ENCODE measurements at regions not wholly inside any gene's neighbourhood (a gene's known extent, or its start where the extent isn't known, plus 50 kb on each side); places are given as distances from the start of the nearest gene placed in this dataset.
"Not testable (repeated sequence)": the region's sequence is repeated elsewhere in the genome, so short reads cannot be mapped to it uniquely, and the experiment has no call there.

DNA sequence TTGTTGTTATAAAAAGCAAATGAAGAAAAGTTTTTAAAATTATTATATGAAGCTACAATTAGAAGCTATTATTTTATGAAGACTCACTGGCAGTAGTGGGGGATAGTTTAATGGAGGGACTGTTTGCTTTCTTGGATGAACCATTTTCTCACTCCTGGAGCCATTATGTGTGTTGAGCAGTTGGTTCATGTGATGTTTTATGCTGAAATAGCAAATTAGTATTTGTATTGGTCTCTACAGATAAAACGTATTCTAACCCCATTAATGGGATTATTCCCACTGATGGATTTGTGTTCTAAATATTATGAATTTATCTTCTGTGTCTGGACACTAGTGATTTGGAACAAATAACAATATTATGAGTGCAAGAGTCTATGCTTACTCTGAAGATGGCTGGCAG lies 507.5 kb upstream of the FSHR start:
- DNase-seq = no peak

DNA sequence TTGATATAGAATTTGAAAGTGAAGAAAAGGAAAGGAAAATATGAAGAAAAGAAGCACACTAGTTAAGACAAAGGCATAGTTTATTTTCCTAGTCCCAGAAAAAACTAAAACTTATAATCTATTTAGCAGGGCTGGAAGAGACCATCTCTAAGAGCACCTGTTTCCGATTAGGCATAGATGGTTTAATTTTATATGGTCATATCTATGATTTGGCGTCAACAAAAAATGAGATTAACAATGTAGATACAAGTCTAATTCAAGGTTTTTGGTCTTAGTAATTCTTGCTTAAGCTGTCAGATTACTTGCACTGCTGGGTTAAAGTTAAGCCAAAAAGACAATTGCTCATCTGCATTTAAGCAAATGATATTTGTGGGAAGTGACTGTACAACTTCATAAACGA lies 502.5 kb upstream of the FSHR start:
- no peak for DNase-seq

DNA sequence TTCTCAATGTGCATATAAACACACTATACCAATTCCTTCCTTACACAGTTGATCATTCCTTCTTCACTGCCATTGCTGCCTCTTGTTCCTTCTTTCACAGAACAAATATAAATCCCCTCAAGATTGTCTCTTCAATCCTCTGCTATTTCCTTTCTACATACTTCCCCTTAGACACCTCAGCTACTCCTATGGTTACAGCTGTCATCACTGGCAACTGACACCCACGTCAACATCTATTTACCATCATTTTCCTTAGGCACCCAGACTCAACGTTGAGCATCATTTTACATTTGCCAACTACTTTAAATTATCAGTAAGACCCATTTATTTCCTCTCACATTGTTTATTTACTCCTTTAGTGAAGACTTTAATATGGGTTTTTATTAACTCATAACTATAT lies 488.8 kb upstream of the FSHR start:
- no peak for DNase-seq

DNA sequence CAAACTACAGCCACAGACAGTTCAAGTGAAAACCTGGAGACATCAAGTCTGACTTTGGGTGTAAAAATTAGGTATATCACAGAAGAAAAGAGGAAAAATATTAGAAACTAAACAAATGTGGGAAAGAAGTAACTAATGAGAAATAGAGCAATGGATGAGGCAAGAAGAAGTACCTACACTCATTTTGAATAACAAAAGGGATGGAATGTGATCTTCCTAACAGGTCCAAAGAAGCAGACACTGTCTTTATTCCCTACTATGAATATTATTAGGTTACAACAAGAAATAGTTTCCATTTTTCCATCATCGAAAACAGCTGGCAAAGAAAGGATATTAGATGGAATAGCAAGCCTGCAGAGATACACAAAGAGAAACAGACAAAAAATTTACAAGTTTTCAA lies 486.3 kb upstream of the FSHR start:
- DNase-seq = no peak

DNA sequence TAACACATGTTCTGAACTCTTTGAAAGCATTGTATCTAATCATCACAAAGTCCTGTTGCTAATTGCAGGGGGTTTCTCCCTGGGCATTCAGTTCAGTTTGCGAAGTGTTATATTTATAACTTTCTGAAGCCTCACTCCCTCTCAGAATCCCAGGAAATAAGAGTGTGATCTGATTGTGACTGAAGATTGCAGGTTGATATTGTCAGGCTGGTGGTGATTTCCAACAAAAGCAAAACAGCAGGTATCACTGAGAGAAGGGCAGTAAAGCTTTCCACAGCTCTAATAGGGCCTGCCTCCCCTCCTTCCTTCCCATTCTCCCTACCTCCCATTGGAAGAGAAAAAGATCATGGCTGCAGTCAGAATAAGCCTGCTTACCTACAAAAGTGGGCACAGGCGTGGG lies 466.7 kb upstream of the FSHR start:
- DNase-seq = no peak

DNA sequence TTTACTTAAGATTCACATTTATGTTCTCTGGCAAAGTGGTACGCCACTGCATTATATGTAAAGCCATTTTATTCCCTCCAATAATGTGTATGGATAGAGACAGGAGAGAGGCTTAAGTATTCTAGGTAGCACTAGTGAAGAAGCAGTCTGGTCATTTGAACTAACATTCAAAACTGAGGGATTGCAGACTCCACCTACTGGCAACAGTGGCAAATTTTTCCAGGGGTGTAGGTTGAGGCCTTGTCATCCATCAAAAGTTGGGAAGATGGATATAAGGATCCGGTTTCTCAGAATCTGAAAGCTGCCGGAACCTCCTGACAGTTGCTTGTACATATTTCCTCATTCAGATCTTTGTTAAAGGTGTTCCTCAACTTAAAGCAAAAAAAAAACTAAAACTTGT lies 465.5 kb upstream of the FSHR start:
- no peak for DNase-seq

DNA sequence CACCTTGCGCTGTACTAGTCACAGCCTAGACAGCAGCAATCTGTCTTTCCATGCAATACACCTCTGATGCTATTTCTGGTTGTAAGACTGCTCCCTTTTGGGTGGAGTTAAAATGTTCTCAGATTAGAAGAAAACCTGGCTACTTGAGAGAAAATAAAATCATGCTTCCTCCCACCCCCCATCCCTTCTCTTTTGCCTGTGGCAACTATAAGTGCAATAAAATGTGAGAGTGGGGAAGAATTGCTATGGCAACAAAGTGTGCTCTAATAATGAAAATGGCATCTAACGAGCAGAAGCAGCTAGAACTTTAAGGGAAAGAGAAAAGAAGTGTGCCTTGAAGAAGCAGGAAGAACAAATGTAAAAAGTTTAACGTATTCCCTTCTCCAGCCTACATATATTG lies 464.2 kb upstream of the FSHR start:
- DNase-seq = no peak

DNA sequence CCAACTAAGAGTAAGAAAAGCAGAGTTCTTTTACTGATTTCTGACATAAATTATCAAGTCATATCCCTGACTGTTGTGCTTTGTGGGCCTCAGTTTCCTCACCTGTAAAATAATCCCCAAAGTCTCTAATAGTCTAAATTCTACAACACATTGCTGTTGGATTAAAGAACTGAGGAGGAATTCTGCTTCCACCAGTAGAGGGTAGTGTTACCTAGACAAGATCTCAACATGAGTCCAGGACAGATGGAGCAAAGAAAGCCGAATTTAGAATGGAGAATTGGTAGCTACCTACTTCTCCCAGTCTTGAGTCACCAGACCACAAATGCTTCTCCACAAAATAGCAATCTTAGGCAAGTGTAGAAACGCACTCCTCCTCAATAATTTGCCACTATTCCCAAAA lies 462.5 kb upstream of the FSHR start:
- DNase-seq = peak; percentile 41

DNA sequence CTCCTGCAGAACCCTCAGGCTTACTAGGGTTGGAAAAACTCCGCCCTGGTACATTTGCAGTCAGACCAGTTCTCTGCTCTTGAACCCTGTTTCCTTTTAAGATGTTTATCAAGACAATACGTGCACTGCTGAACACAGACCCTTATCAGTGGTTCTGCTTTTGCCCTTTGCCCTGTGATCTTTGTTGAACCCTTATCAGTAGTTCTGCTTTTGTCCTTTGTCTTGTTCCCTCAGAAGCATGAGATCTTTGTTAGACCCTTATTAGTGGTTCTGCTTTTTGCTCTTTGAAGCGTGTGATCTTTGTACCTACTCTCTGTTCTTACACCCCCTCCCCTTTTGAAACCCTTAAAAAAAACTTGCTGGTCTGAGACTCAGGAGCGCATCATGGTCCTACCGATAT lies 457.5 kb upstream of the FSHR start:
- not testable (repeated sequence) for DNase-seq

DNA sequence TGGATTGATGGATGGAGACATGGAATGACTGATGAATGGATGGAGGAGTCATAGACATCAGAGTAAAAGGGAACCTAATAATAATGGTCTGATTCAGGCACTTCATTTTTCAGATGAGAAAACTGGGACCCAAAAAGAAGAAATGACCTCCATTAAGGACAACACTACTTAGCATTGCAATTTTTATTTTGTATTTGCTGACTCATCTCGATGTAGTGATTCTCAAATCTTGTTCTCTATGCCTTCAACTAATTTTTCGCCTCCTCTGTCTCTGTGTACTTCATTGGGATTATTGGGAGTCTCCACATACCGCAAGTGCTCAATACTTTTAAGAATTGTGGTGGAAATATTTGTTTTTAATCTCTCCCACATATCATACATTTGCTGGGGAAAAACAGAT lies 446.2 kb upstream of the FSHR start:
- no peak for DNase-seq

DNA sequence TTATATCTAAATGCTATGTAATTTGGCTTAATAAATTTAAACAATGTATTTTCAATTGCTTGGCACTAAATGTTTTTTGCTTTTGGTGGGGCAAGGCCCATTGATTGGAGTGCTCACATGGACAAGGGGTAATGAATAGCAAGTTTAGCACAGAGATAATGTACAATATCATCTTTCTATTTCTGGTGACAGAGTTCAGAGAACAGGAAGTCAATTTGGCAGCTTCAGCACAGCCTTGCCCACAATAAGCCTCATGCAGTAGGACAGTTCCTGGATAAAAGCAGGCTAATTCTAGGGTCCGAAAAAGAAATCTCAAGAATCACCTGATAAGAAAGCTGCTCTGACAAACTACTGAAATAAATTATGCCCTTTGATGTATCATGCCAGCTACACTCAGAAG lies 443.9 kb upstream of the FSHR start:
- no peak for DNase-seq

DNA sequence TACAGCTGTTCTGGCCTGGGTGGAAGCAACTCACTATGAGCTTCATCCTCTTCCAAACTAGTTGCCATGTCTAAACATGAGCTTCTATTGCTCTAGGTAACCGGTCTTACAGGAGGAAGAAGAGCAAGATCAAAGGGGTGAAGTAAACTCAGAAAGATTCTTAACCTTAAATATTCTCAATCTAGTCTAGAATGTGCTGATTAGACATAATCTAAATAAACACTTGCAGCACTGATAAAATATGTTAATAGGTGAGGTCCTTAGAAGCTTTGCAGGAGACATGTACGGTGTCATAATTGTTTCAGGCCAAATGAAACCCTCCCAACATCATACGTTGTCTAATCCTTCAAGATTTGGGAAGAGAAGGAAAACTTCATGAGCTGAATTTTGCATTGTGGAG lies 431.6 kb upstream of the FSHR start:
- no peak for DNase-seq

DNA sequence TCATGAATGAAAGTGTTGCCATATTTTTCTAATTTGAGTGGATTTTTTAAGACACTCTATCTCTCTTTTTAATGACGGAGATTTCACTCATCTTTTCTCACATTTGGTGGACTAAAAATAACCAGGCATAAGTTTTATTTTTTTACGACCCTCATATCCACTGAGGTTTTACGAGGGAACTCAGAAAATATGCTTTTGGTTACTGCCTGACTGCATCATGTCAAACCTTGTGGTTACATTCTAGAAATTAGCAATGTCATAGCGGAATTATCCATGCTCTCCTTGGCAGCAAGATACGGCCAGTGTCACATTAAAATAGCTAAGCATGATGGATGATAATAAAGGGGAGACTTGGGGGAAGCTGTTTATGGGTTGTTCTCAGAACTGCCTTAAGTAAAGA lies 428.6 kb upstream of the FSHR start:
- no peak for DNase-seq

DNA sequence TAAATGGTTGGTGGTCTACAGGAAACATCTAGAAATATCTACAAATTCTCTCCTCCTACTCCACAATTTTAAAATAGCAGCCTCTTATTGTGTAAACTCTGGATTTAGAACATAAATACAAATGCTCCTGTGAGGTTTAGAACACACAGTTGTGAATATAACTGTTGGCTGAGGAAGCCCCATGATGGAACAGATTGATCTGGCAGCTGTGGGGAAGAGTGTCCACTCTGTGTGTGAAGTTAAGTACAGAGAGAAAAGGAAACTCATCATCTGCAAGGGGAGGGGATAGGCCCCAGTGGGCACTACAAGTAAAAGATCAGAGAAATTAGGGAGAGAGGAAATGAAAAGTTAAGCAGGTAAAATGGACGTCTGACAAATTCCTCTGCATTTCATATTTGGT lies 422.7 kb upstream of the FSHR start:
- DNase-seq = no peak

DNA sequence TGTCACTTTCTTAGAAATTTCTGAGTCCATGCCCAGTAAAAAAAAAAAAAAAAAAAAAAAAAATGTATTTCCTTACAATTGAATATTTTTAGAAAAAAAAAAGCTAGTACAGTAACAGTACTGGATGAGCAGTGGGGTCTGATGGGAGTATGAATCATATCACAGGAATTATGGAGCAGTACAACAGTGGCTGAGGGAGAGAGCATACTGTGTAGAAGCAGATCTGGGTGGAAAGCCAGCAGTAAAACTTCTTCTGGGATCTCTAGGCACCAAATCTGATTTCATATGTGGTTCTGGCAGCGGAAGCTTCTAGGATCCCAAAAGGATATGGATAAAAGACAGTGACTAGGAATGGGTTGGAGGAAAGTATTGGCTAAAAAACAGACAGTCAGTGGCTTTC lies 414.9 kb upstream of the FSHR start:
- no peak for DNase-seq

DNA sequence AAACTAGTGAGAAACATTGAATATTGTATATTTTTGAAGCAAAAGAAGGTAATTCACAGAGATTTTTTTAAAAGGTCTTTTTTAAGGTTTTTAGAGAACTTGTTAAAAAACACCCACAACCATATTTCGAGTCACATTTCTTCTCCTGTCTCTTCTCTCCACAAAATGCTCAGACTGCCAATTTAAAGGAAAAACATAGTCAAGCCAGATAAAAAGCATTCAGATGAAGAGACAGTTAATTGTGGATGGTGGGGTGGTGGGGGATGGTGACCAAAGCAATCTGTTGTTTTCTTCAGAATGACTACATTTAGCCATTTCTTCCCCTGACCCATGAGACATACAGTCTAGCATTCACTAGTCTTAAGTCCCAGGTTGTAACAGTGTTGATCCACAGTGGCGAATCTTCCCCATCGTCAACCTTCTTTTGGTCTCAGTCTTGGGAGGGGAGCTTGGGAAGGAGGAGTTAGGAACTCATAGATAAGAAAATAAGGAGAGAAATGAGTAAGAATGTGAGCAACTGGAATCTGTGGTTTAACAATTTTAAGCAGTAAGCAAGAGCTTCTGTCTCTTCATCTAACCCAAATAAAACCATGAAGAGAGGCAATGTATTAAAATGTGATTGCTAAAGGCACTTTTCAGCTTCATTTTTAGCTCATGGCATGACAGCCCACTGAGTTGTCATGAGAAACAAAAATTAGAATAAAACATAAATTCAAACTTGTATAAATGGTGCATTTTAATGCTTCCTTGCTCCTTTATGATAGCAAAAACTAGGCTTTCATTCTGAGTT lies 413.7 kb upstream of the FSHR start:
- no peak for DNase-seq

DNA sequence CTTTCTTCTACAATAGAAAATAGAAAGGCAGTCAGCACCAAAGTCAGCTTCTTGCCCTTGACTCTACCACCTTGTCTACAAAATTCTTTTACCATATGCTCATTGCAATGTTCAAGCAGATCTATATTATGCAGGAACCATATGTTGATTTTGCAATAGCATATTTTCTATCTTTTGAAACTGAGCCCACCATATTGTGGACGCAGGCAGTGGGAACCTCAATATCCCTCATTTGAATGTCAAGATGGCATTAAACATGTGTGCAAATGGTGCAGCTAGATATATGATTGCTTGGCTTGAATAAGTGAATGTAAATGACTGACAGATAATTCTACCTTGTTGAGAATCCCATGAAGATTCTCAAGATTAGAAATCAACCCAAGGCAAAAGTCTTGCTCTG lies 412.7 kb upstream of the FSHR start:
- no peak for DNase-seq

DNA sequence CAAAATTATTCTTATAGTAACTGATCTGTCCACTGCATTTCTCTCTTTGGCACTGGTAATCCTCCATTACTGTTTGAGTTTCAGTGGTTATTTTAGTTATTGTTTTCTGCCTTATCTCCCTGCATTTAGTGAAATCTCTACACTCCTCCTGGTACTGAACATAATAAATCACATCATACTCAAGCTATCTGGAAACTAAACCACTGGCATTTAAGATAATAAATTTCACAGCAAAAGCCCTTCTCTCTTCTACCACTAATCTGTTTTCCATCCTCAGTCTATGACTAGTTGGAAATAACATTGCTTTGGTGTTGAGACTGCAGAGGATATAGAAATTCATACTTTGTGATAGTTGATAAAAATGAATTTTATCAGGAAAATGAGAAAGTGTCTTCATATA lies 399.3 kb upstream of the FSHR start:
- no peak for DNase-seq

DNA sequence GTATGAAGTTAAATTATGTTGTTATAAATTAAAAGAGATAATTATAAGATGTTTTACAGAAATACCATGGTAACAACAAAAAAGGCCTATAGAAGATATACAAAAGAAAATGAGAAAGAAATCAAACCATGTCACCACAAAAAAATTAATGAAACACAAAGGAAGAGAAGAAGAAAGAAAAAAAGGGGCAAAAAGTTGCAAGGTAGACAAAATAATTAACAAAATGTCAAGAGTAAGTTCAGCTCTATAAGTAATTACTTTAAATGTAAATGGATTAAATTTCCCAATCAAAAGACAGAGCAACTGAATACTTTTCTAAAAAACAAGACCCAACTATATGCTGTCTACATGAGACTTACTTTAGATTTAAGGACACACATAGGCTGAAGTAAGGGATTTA lies 378.4 kb upstream of the FSHR start:
- no peak for DNase-seq

DNA sequence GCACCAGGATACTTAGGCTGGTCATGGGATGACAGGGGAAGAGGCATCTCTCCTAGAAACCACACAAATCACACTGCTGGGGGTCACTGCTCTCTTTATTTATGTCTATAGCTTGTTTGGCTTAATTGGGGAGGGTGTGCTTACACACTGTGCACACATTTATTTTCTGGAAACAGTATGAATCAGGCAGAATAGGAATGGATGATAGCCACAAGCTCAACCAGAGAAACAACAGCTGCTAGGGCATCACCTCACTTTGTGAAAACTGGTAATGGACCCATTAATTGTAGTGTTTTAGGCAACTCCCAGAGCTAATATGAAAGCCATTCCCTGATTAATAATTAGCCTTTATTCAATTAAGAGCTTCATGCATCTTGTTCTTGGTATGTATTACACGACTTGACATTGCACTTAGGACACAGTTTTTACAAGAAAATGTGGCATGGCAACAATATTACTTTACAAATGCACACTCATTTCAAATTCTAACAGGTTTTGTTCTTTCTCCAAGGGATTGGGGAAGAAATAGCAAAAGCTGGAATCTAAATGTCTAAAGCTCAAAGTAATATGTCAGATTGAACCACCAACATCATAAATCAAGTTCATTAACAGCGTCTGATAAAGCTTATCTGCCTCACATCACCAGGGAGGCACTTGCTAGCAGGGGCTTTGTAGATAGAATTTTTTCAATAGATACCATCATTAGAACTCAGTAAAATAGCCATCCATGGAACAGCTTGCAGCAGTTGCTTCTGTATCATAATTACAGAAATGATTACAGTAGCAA lies 361.9 kb upstream of the FSHR start:
- peak; percentile 45 for DNase-seq

DNA sequence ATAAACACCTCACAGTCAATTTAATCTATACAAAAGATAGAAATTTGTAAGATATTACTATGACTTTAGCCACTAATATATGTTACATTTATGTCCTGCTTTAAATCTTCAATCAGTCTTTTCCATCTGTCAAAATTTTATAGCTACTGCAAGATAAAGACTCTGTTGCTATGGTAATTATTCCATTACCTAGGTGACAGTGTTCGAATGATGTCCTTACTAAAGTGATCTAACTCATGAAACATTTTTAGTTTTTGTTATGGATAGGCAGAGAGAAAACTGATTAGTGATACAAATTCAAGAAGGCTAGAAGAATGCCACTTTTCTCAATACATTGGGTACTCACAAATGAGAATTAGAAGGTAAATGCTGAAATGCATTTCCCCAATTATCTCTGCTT lies 359.9 kb upstream of the FSHR start:
- no peak for DNase-seq

DNA sequence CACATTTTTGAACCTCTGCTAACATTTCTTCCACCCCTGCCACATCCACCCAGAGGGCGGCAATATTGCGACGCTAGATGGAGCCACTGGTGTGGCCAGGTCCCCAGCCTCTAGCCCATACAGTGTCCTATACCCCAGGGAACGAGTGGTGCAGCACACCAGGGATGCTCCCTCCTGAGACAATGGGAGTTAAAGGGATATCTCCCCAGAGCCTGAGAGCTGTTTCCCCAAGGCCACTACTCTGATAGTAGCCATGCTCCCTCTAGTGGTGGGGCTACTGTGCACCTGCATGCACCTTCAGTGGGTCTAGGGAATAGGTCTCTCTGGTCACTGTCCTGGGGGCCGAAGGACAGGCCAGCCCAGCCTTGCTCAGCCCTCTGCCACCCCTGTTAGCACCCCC lies 336.4 kb upstream of the FSHR start:
- peak; percentile 16 for DNase-seq

DNA sequence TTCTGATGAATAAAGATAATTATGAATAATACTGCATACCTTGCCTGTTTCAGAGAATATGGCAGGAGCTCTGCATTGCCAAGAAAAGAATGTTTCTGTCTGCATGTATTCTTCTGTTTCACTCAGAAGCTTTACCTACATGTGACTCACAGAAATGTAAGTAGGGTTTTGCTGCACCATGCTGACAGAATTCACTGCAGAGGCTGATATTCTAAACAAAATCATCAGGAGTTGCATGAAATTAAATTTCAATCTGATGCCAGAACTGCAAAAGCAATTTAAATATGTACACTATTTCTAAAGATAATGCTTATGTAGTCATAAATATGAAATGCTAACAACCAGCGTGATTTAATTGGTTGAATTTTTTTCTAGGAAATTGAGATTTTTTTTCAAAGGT lies 332.8 kb upstream of the FSHR start:
- no peak for DNase-seq

DNA sequence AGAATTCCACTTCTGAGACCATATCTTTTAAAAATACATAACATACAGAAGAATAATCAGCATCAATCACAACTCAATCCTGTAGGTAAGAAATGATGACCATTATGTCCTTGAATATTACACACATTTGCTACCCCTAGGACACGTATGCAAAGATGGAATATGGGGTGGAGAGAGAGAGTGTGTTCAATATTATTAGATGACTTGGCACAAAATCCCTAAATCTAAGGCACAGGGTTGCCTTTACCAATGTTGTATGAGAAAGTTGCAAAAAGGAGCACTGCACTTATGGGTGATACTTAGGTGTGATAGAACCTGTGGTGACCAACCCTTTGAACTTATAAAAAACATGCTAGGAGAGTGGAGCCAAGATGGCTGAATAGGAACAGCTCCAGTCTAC lies 326.2 kb upstream of the FSHR start:
- DNase-seq = no peak

Measured in NCI-H748 treated with DMSO at 0.1 percent for 48 hours (cell line).